ENCODE measurements at regions not wholly inside any gene's neighbourhood (a gene's known extent, or its start where the extent isn't known, plus 50 kb on each side); places are given as distances from the start of the nearest gene placed in this dataset.
"Not testable (repeated sequence)": the region's sequence is repeated elsewhere in the genome, so short reads cannot be mapped to it uniquely, and the experiment has no call there.

- not testable (repeated sequence) for TF ChIP-seq POLR2AphosphoS5 (IDR thresholded peaks at IDR 0.05; ENCODE audit: low read depth, low read length); YY1 (IDR thresholded peaks at IDR 0.05; ENCODE audit: low read depth, low read length); POLR2A (IDR thresholded peaks at IDR 0.05; ENCODE audit: control extremely low read depth in 1 of 2, low read depth in 2 of 2, low read length in 2 of 2); TEAD4 (IDR thresholded peaks at IDR 0.05; ENCODE audit: low read depth, low read length)
Measured at GRCh38 chr3:195989197-195989920, 81.0 kb upstream of the TNK2 start.

Data from H1 (cell line).